ENCODE measurements at regions not wholly inside any gene's neighbourhood (a gene's known extent, or its start where the extent isn't known, plus 50 kb on each side); places are given as distances from the start of the nearest gene placed in this dataset.

- no peak for TF ChIP-seq FOXP2 (optimal IDR thresholded peaks at IDR 0.05; ENCODE audit: borderline replicate concordance, extremely low read depth, extremely low read length, insufficient read depth)
- TF ChIP-seq POLR2AphosphoS5 (IDR thresholded peaks at IDR 0.05; ENCODE audit: low read depth, low read length), result no peak
- TF ChIP-seq REST (IDR thresholded peaks at IDR 0.05; ENCODE audit: insufficient read depth in 1 of 2, low read depth in 2 of 2, low read length in 2 of 2), result no peak
Observed at GRCh38 chr2:8306530-8307351, 375.1 kb upstream of the ID2 start.
